MM.1S (cell line): ENCODE measurements at regions not wholly inside any gene's neighbourhood (a gene's known extent, or its start where the extent isn't known, plus 50 kb on each side); places are given as distances from the start of the nearest gene placed in this dataset.

Experiments
- CTCF ChIP-seq: fragments of 300-600 bp; sonication (generic); IDR thresholded peaks from 2 replicates; pipeline ENCODE4 v1.5.1; 2016; ENCODE audit warnings: antibody characterized with exemption, low read length, mixed read lengths
- EZH2 ChIP-seq: fragments of 300-600 bp; sonication (generic); optimal IDR thresholded peaks from 2 replicates; pipeline ENCODE3; 2017; ENCODE audit warnings: low read depth, mild to moderate bottlenecking, antibody characterized with exemption, low read length, mixed read lengths
- EZH2phosphoT487 ChIP-seq: fragments of 300-600 bp; sonication (generic); IDR thresholded peaks from 2 replicates; pipeline ENCODE4 v1.6.1; 2018; ENCODE audit warnings: antibody characterized with exemption, low read length

GRCh38 chr11:113552271-113552670 is 77.1 kb upstream of the DRD2 start:
- TF ChIP-seq EZH2, result no peak
- TF ChIP-seq CTCF, result no peak
- no peak for TF ChIP-seq EZH2phosphoT487
